Hepatocyte (in vitro differentiated cells): ENCODE measurements at regions not wholly inside any gene's neighbourhood (a gene's known extent, or its start where the extent isn't known, plus 50 kb on each side); places are given as distances from the start of the nearest gene placed in this dataset.

Experiments
- EZH2 ChIP-seq: fragments of 200-600 bp; sonication (generic); IDR thresholded peaks from 2 replicates; pipeline ENCODE4 v1.6.1; 2016; ENCODE audit warnings: antibody characterized with exemption, mild to moderate bottlenecking, borderline replicate concordance
- EZH2phosphoT487 ChIP-seq: fragments of 200-600 bp; sonication (generic); IDR thresholded peaks from one replicate; pipeline ENCODE4 v1.6.1; 2018; ENCODE audit warnings: antibody characterized with exemption, mild to moderate bottlenecking, low read depth, moderate library complexity; ENCODE audit not compliant: unreplicated experiment, severe bottlenecking
- TF ChIP-seq, protein P1 (sequence below): fragments of 200-600 bp; sonication (generic); IDR thresholded peaks from 2 replicates; pipeline ENCODE4 v1.5.1; 2016; ENCODE audit warnings: antibody characterized with exemption, mild to moderate bottlenecking; ENCODE audit not compliant: poor library complexity

DNA sequence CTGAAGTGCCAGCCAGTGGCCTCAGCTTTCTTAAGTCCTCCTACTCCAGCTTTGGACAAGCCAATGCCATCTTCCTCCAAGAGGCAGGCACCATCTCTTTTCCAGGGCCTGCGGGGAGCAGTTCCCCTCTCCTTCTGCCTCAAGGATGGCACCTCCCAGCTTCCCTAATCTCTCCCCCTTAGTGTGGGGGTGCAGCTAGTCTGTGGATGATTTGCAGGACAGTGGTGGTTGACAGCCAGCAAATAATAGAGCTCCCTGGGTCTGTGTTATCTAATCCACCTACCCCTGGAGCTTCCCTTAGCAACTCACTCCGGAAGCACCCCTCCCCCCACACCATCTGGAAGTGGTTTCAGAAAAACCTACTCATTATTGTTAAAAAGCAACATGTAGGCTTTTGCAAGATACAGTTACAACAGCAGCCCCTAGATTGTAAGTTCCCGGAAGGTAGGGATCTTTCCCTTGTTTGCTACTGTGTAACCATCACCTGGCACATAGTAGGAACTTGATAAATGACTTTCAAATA, 247.1 kb downstream of the BCOR start:
- TF ChIP-seq, protein P1, sequence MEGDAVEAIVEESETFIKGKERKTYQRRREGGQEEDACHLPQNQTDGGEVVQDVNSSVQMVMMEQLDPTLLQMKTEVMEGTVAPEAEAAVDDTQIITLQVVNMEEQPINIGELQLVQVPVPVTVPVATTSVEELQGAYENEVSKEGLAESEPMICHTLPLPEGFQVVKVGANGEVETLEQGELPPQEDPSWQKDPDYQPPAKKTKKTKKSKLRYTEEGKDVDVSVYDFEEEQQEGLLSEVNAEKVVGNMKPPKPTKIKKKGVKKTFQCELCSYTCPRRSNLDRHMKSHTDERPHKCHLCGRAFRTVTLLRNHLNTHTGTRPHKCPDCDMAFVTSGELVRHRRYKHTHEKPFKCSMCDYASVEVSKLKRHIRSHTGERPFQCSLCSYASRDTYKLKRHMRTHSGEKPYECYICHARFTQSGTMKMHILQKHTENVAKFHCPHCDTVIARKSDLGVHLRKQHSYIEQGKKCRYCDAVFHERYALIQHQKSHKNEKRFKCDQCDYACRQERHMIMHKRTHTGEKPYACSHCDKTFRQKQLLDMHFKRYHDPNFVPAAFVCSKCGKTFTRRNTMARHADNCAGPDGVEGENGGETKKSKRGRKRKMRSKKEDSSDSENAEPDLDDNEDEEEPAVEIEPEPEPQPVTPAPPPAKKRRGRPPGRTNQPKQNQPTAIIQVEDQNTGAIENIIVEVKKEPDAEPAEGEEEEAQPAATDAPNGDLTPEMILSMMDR, result no peak
- TF ChIP-seq EZH2, result no peak
- no peak for TF ChIP-seq EZH2phosphoT487
